ENCODE measurements at regions not wholly inside any gene's neighbourhood (a gene's known extent, or its start where the extent isn't known, plus 50 kb on each side); places are given as distances from the start of the nearest gene placed in this dataset.

- H3K27me3 ChIP-seq (ENCODE audit: control insufficient read depth, insufficient read depth, low read length) = no peaks in the 10 kb centered on the region
- no peak overlapping the region for H2AFZ ChIP-seq
- H3K4me2 ChIP-seq (ENCODE audit: low read length) = no peak overlapping the region
- no peak overlapping the region for H3K9ac ChIP-seq
- H3K4me3 ChIP-seq (ENCODE audit: low read depth, low read length) = no peak overlapping the region
- H3K27ac ChIP-seq = no peak overlapping the region
- no peaks in the 10 kb centered on the region for H3K36me3 ChIP-seq (ENCODE audit: control insufficient read depth, insufficient read depth, low read length)
- H3K79me2 ChIP-seq = no peaks in the 10 kb centered on the region
- H3K4me1 ChIP-seq = peaks cover 4% of the 10 kb centered on the region
- TF ChIP-seq, protein P1, sequence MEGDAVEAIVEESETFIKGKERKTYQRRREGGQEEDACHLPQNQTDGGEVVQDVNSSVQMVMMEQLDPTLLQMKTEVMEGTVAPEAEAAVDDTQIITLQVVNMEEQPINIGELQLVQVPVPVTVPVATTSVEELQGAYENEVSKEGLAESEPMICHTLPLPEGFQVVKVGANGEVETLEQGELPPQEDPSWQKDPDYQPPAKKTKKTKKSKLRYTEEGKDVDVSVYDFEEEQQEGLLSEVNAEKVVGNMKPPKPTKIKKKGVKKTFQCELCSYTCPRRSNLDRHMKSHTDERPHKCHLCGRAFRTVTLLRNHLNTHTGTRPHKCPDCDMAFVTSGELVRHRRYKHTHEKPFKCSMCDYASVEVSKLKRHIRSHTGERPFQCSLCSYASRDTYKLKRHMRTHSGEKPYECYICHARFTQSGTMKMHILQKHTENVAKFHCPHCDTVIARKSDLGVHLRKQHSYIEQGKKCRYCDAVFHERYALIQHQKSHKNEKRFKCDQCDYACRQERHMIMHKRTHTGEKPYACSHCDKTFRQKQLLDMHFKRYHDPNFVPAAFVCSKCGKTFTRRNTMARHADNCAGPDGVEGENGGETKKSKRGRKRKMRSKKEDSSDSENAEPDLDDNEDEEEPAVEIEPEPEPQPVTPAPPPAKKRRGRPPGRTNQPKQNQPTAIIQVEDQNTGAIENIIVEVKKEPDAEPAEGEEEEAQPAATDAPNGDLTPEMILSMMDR (IDR thresholded peaks at IDR 0.05) = no peak
- H3K9me3 ChIP-seq (ENCODE audit: control insufficient read depth, low read length) = no peaks in the 10 kb centered on the region
These were observed 54.8 kb upstream of the PRSS23 start for GRCh38 chr11:86745571-86745970.

GRCh38 chr11:86743223-86744118 is 56.9 kb upstream of the PRSS23 start:
- Histone ChIP-seq H3K9me3 (ENCODE audit: control insufficient read depth, low read length) (no peaks in the 10 kb centered on the region), H3K36me3 (ENCODE audit: control insufficient read depth, insufficient read depth, low read length) (no peaks in the 10 kb centered on the region), H3K9ac (no peak overlapping the region), H3K4me3 (ENCODE audit: low read depth, low read length) (no peak overlapping the region), H3K27me3 (ENCODE audit: control insufficient read depth, insufficient read depth, low read length) (no peaks in the 10 kb centered on the region), H3K4me2 (ENCODE audit: low read length) (no peak overlapping the region), H2AFZ (no peak overlapping the region), H3K79me2 (no peaks in the 10 kb centered on the region), H3K27ac (no peak overlapping the region), H3K4me1 (peaks cover 4% of the 10 kb centered on the region)
- TF ChIP-seq, protein P1 (IDR thresholded peaks at IDR 0.05) = no peak

- Histone ChIP-seq H3K9me3 (ENCODE audit: control insufficient read depth, low read length) (no peaks in the 10 kb centered on the region), H3K36me3 (ENCODE audit: control insufficient read depth, insufficient read depth, low read length) (no peaks in the 10 kb centered on the region), H2AFZ (no peak overlapping the region), H3K79me2 (no peaks in the 10 kb centered on the region), H3K4me3 (ENCODE audit: low read depth, low read length) (no peak overlapping the region), H3K27me3 (ENCODE audit: control insufficient read depth, insufficient read depth, low read length) (no peaks in the 10 kb centered on the region), H3K4me2 (ENCODE audit: low read length) (no peak overlapping the region), H3K4me1 (peaks cover 14% of the 10 kb centered on the region), H3K9ac (no peak overlapping the region), H3K27ac (no peak overlapping the region)
- TF ChIP-seq, protein P1 (IDR thresholded peaks at IDR 0.05) = no peak
These were observed 58.2 kb upstream of the PRSS23 start for GRCh38 chr11:86741839-86742805.

DNA sequence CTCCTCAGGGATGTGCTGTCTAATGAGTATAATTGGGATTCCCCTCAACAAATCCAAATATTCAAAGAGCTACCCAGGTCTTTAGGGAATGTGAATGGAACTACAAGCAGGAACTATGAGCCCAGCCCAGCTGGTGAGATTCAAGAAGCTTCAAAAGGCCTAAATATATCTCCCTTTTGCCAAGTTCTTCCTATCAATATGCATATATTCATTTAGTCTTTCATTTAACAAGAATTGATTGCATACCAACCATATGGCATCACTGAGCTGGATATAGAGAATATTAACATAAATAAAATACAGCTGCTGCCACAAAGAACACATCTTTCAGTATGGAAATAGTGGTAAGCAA is 58.9 kb upstream of the PRSS23 start:
- Histone ChIP-seq H3K4me2 (ENCODE audit: low read length) (no peak overlapping the region), H3K36me3 (ENCODE audit: control insufficient read depth, insufficient read depth, low read length) (no peaks in the 10 kb centered on the region), H3K79me2 (no peaks in the 10 kb centered on the region), H3K9me3 (ENCODE audit: control insufficient read depth, low read length) (no peaks in the 10 kb centered on the region), H3K4me1 (peaks cover 14% of the 10 kb centered on the region), H3K27me3 (ENCODE audit: control insufficient read depth, insufficient read depth, low read length) (no peaks in the 10 kb centered on the region), H3K9ac (no peak overlapping the region), H3K4me3 (ENCODE audit: low read depth, low read length) (no peak overlapping the region), H2AFZ (no peak overlapping the region), H3K27ac (no peak overlapping the region)
- TF ChIP-seq, protein P1 (IDR thresholded peaks at IDR 0.05) = no peak
